ENCODE measurements at regions not wholly inside any gene's neighbourhood (a gene's known extent, or its start where the extent isn't known, plus 50 kb on each side); places are given as distances from the start of the nearest gene placed in this dataset.

GRCh38 chr11:128336203-128336602, 251.2 kb downstream of the ETS1 start:
- H3K27ac Mint-ChIP-seq = no peak overlapping the region
- H3K9me3 Mint-ChIP-seq = no peaks in the 10 kb centered on the region
- H3K36me3 Mint-ChIP-seq (ENCODE audit: low read depth) = peaks cover 3% of the 10 kb centered on the region
- intact Hi-C loops (cut with micrococcal nuclease) = no loop called here
- H3K4me3 Mint-ChIP-seq = no peak overlapping the region
- peaks cover 74% of the 10 kb centered on the region for H3K4me1 Mint-ChIP-seq (ENCODE audit: low read depth)
- H3K27me3 Mint-ChIP-seq (ENCODE audit: insufficient read depth) = no peaks in the 10 kb centered on the region
- no peak for DNase-seq (ENCODE audit: low spot score)

GRCh38 chr11:128335729-128336128, 251.6 kb downstream of the ETS1 start:
- Mint-ChIP-seq H3K4me3 (no peak overlapping the region), H3K9me3 (no peaks in the 10 kb centered on the region), H3K27me3 (ENCODE audit: insufficient read depth) (no peaks in the 10 kb centered on the region), H3K27ac (no peak overlapping the region), H3K36me3 (ENCODE audit: low read depth) (peaks cover 3% of the 10 kb centered on the region), H3K4me1 (ENCODE audit: low read depth) (peaks cover 75% of the 10 kb centered on the region)
- intact Hi-C loops (cut with micrococcal nuclease) = no loop called here
- no peak for DNase-seq (ENCODE audit: low spot score)

- Mint-ChIP-seq H3K4me3 (no peak overlapping the region), H3K27me3 (ENCODE audit: insufficient read depth) (no peaks in the 10 kb centered on the region), H3K27ac (peak overlapping the region; percentile 62), H3K9me3 (no peaks in the 10 kb centered on the region), H3K4me1 (ENCODE audit: low read depth) (peaks cover 75% of the 10 kb centered on the region), H3K36me3 (ENCODE audit: low read depth) (peaks cover 5% of the 10 kb centered on the region)
- DNase-seq (ENCODE audit: low spot score) = no peak
- intact Hi-C loops (cut with micrococcal nuclease) = no loop called here
These were observed 252.9 kb downstream of the ETS1 start for GRCh38 chr11:128334311-128335044.

- intact Hi-C loops (cut with micrococcal nuclease) = no loop called here
- Mint-ChIP-seq H3K27me3 (ENCODE audit: insufficient read depth) (no peaks in the 10 kb centered on the region), H3K4me3 (peak overlapping the region; percentile 6), H3K36me3 (ENCODE audit: low read depth) (peaks cover 9% of the 10 kb centered on the region), H3K4me1 (ENCODE audit: low read depth) (peaks cover 80% of the 10 kb centered on the region), H3K27ac (peak overlapping the region; percentile 99), H3K9me3 (no peaks in the 10 kb centered on the region)
- no peak for DNase-seq (ENCODE audit: low spot score)
These were observed 256.0 kb downstream of the ETS1 start for GRCh38 chr11:128331317-128331716.

- Mint-ChIP-seq H3K27ac (peak overlapping the region; percentile 99), H3K9me3 (no peaks in the 10 kb centered on the region), H3K36me3 (ENCODE audit: low read depth) (peaks cover 9% of the 10 kb centered on the region), H3K27me3 (ENCODE audit: insufficient read depth) (no peaks in the 10 kb centered on the region), H3K4me3 (peak overlapping the region; percentile 45), H3K4me1 (ENCODE audit: low read depth) (peaks cover 85% of the 10 kb centered on the region)
- no peak for DNase-seq (ENCODE audit: low spot score)
- intact Hi-C loops (cut with micrococcal nuclease) = no loop called here
These were observed 257.2 kb downstream of the ETS1 start for GRCh38 chr11:128330203-128330602.

GRCh38 chr11:128328955-128329551, 258.3 kb downstream of the ETS1 start:
- no peak for DNase-seq (ENCODE audit: low spot score)
- Mint-ChIP-seq H3K4me1 (ENCODE audit: low read depth) (peaks cover 85% of the 10 kb centered on the region), H3K36me3 (ENCODE audit: low read depth) (peaks cover 9% of the 10 kb centered on the region), H3K27ac (peak overlapping the region; percentile 99), H3K9me3 (no peaks in the 10 kb centered on the region), H3K4me3 (peak overlapping the region; percentile 45), H3K27me3 (ENCODE audit: insufficient read depth) (no peaks in the 10 kb centered on the region)
- intact Hi-C loops (cut with micrococcal nuclease) = loop anchor here (1.0 to 5.0 kb wide), 2 partner anchors 10 to 1308 kb away; no protein-coding TSS in a partner anchor

GRCh38 chr11:128327274-128327673, 260.1 kb downstream of the ETS1 start:
- intact Hi-C loops (cut with micrococcal nuclease) = loop anchor here (1.0 to 5.0 kb wide), 2 partner anchors 8 to 1310 kb away; no protein-coding TSS in a partner anchor
- no peaks in the 10 kb centered on the region for H3K9me3 Mint-ChIP-seq
- H3K27ac Mint-ChIP-seq = peak overlapping the region; percentile 99
- peaks cover 9% of the 10 kb centered on the region for H3K36me3 Mint-ChIP-seq (ENCODE audit: low read depth)
- H3K27me3 Mint-ChIP-seq (ENCODE audit: insufficient read depth) = no peaks in the 10 kb centered on the region
- no peak for DNase-seq (ENCODE audit: low spot score)
- peak overlapping the region; percentile 68 for H3K4me3 Mint-ChIP-seq
- H3K4me1 Mint-ChIP-seq (ENCODE audit: low read depth) = peaks cover 96% of the 10 kb centered on the region

GRCh38 chr11:128326791-128327190, 260.6 kb downstream of the ETS1 start:
- intact Hi-C loops (cut with micrococcal nuclease) = loop anchor here (1.0 to 5.0 kb wide), 2 partner anchors 7 to 1311 kb away; no protein-coding TSS in a partner anchor
- Mint-ChIP-seq H3K27me3 (ENCODE audit: insufficient read depth) (no peaks in the 10 kb centered on the region), H3K4me3 (peak overlapping the region; percentile 68), H3K4me1 (ENCODE audit: low read depth) (peaks cover 99% of the 10 kb centered on the region), H3K9me3 (no peaks in the 10 kb centered on the region), H3K36me3 (ENCODE audit: low read depth) (peaks cover 12% of the 10 kb centered on the region), H3K27ac (peak overlapping the region; percentile 99)
- no peak for DNase-seq (ENCODE audit: low spot score)

- Mint-ChIP-seq H3K9me3 (no peaks in the 10 kb centered on the region), H3K4me1 (ENCODE audit: low read depth) (peaks cover 93% of the 10 kb centered on the region), H3K36me3 (ENCODE audit: low read depth) (peaks cover 18% of the 10 kb centered on the region), H3K27ac (peak overlapping the region; percentile 95), H3K27me3 (ENCODE audit: insufficient read depth) (no peaks in the 10 kb centered on the region), H3K4me3 (peak overlapping the region; percentile 70)
- DNase-seq (ENCODE audit: low spot score) = peak; percentile 82
- intact Hi-C loops (cut with micrococcal nuclease) = loop anchor here (1.0 to 5.0 kb wide), 10 partner anchors 16 to 1313 kb away; no protein-coding TSS in a partner anchor
These were observed 262.7 kb downstream of the ETS1 start for GRCh38 chr11:128324531-128325141.

- Mint-ChIP-seq H3K27me3 (ENCODE audit: insufficient read depth) (no peaks in the 10 kb centered on the region), H3K36me3 (ENCODE audit: low read depth) (peaks cover 18% of the 10 kb centered on the region), H3K9me3 (no peaks in the 10 kb centered on the region), H3K4me1 (ENCODE audit: low read depth) (peaks cover 91% of the 10 kb centered on the region), H3K4me3 (peak overlapping the region; percentile 70), H3K27ac (peak overlapping the region; percentile 95)
- intact Hi-C loops (cut with micrococcal nuclease) = loop anchor here (1.0 kb wide), 9 partner anchors 16 to 304 kb away; no protein-coding TSS in a partner anchor
- no peak for DNase-seq (ENCODE audit: low spot score)
These were observed 263.3 kb downstream of the ETS1 start for GRCh38 chr11:128324051-128324481.

GRCh38 chr11:128323381-128323780, 264.0 kb downstream of the ETS1 start:
- H3K36me3 Mint-ChIP-seq (ENCODE audit: low read depth) = peaks cover 22% of the 10 kb centered on the region
- no peak for DNase-seq (ENCODE audit: low spot score)
- peak overlapping the region; percentile 70 for H3K4me3 Mint-ChIP-seq
- intact Hi-C loops (cut with micrococcal nuclease) = no loop called here
- peak overlapping the region; percentile 95 for H3K27ac Mint-ChIP-seq
- H3K9me3 Mint-ChIP-seq = peaks cover 4% of the 10 kb centered on the region
- H3K27me3 Mint-ChIP-seq (ENCODE audit: insufficient read depth) = no peaks in the 10 kb centered on the region
- H3K4me1 Mint-ChIP-seq (ENCODE audit: low read depth) = peaks cover 91% of the 10 kb centered on the region

GRCh38 chr11:128318856-128319474, 268.4 kb downstream of the ETS1 start:
- Mint-ChIP-seq H3K4me3 (peak overlapping the region; percentile 56), H3K9me3 (peaks cover 40% of the 10 kb centered on the region), H3K4me1 (ENCODE audit: low read depth) (peaks cover 71% of the 10 kb centered on the region), H3K27ac (peak overlapping the region; percentile 87), H3K27me3 (ENCODE audit: insufficient read depth) (no peaks in the 10 kb centered on the region), H3K36me3 (ENCODE audit: low read depth) (peaks cover 39% of the 10 kb centered on the region)
- peak; percentile 83 for DNase-seq (ENCODE audit: low spot score)
- intact Hi-C loops (cut with micrococcal nuclease) = loop anchor here (1.0 to 2.0 kb wide), 3 partner anchors 8 to 29 kb away; no protein-coding TSS in a partner anchor

Measured in activated T-helper 1 cell treated with anti-CD3 and anti-CD28 coated beads, Interleukin-12 subunit alpha, Interleukin-12 subunit beta, Interleukin-2, Interleukin-4 antibody, amounts not matched to agents 30 ng/mL and 10 ng/mL and 1 ng/mL, durations not matched to agents 14 hours and 24 hours and 36 hours (primary cell).